Stimulated activated CD8-positive, alpha-beta memory T cell treated with anti-CD3 and anti-CD28 coated beads, Interleukin-4, amount 100 ng/mL, for 48 hours (primary cell): ENCODE measurements at regions not wholly inside any gene's neighbourhood (a gene's known extent, or its start where the extent isn't known, plus 50 kb on each side); places are given as distances from the start of the nearest gene placed in this dataset.
"Not testable (repeated sequence)": the region's sequence is repeated elsewhere in the genome, so short reads cannot be mapped to it uniquely, and the experiment has no call there.

ENCODE experiments used
- DNase-seq: peaks from one replicate; pipeline ENCODE4 v3.0.0-alpha.2; 2020

- no peak for DNase-seq
Measured at GRCh38 chr16:22627043-22627442, 116.4 kb downstream of the NPIPB5 start.

- no peak for DNase-seq
Measured at GRCh38 chr16:22628994-22629393, 118.3 kb downstream of the NPIPB5 start.

GRCh38 chr16:22630242-22630641 is 119.6 kb downstream of the NPIPB5 start:
- DNase-seq = no peak

- DNase-seq = no peak
Measured at GRCh38 chr16:22631264-22631663, 120.6 kb downstream of the NPIPB5 start.

GRCh38 chr16:22632606-22633005 is 121.9 kb downstream of the NPIPB5 start:
- no peak for DNase-seq

- DNase-seq = no peak
Measured at GRCh38 chr16:22633280-22633679, 122.6 kb downstream of the NPIPB5 start.

GRCh38 chr16:22633799-22634198 is 123.1 kb downstream of the NPIPB5 start:
- DNase-seq = no peak

GRCh38 chr16:22634954-22635353 is 124.3 kb downstream of the NPIPB5 start:
- DNase-seq = no peak

- DNase-seq = no peak
Measured at GRCh38 chr16:22635357-22635761, 124.7 kb downstream of the NPIPB5 start.

GRCh38 chr16:22635801-22636200 is 125.1 kb downstream of the NPIPB5 start:
- no peak for DNase-seq

- DNase-seq = no peak
Measured at GRCh38 chr16:22638393-22639206, 127.9 kb downstream of the NPIPB5 start.

GRCh38 chr16:22641131-22641628 is 130.5 kb downstream of the NPIPB5 start:
- DNase-seq = no peak

- no peak for DNase-seq
Measured at GRCh38 chr16:22642416-22643088, 131.9 kb downstream of the NPIPB5 start.

GRCh38 chr16:22643203-22643602 is 132.5 kb downstream of the NPIPB5 start:
- not testable (repeated sequence) for DNase-seq

- DNase-seq = no peak
Measured at GRCh38 chr16:22643886-22644285, 133.2 kb downstream of the NPIPB5 start.

- DNase-seq = no peak
Measured at GRCh38 chr16:22645868-22646267, 135.2 kb downstream of the NPIPB5 start.

GRCh38 chr16:22646948-22647556 is 136.4 kb downstream of the NPIPB5 start:
- DNase-seq = no peak

- DNase-seq = no peak
Measured at GRCh38 chr16:22648141-22648540, 137.4 kb downstream of the NPIPB5 start.

- DNase-seq = no peak
Measured at GRCh38 chr16:22648941-22649340, 138.2 kb downstream of the NPIPB5 start.

GRCh38 chr16:22651111-22651817 is 140.6 kb downstream of the NPIPB5 start:
- DNase-seq = not testable (repeated sequence)

- no peak for DNase-seq
Measured at GRCh38 chr16:22652463-22652845, 141.8 kb downstream of the NPIPB5 start.

GRCh38 chr16:22653876-22654275 is 143.2 kb downstream of the NPIPB5 start:
- no peak for DNase-seq

- DNase-seq = not testable (repeated sequence)
Measured at GRCh38 chr16:22656573-22656972, 145.9 kb downstream of the NPIPB5 start.
